ENCODE measurements at regions not wholly inside any gene's neighbourhood (a gene's known extent, or its start where the extent isn't known, plus 50 kb on each side); places are given as distances from the start of the nearest gene placed in this dataset.

GRCh38 chr12:13463189-13463588, 266.7 kb downstream of the EMP1 start:
- DNase-seq (ENCODE audit: low read depth in 2 of 2), result no peak
- no peak for TF ChIP-seq CTCF (IDR thresholded peaks at IDR 0.05; ENCODE audit: low read depth, low read length)
- no peak overlapping the region for H3K4me3 ChIP-seq (replicated peaks in 1 of 2; ENCODE audit: low read depth in 2 of 2, low read length in 2 of 2)

GRCh38 chr12:13462450-13462849, 265.9 kb downstream of the EMP1 start:
- no peak overlapping the region for H3K4me3 ChIP-seq (replicated peaks in 1 of 2; ENCODE audit: low read depth in 2 of 2, low read length in 2 of 2)
- DNase-seq (ENCODE audit: low read depth in 2 of 2), result no peak
- no peak for TF ChIP-seq CTCF (IDR thresholded peaks at IDR 0.05; ENCODE audit: low read depth, low read length)

DNA sequence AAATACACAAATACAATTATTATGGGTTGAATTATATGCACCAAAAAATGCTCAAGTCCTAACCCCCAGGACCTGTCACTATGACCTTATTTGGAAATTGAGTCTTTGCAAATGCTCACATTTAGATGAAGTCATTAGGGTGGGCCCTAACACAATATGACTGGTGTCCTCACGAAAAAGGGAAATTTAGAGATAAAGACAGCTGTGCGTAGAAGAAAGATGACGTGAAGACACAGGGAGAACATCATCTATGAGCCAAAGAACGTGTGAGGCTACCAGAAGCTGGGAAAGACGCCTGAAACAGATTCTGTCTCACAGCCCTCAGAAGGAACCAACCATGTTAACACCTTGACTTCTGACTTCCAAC, 259.2 kb downstream of the EMP1 start:
- no peak for TF ChIP-seq CTCF (IDR thresholded peaks at IDR 0.05; ENCODE audit: low read depth, low read length)
- no peak for DNase-seq (ENCODE audit: low read depth in 2 of 2)
- H3K4me3 ChIP-seq (replicated peaks in 1 of 2; ENCODE audit: low read depth in 2 of 2, low read length in 2 of 2), result no peak overlapping the region

DNA sequence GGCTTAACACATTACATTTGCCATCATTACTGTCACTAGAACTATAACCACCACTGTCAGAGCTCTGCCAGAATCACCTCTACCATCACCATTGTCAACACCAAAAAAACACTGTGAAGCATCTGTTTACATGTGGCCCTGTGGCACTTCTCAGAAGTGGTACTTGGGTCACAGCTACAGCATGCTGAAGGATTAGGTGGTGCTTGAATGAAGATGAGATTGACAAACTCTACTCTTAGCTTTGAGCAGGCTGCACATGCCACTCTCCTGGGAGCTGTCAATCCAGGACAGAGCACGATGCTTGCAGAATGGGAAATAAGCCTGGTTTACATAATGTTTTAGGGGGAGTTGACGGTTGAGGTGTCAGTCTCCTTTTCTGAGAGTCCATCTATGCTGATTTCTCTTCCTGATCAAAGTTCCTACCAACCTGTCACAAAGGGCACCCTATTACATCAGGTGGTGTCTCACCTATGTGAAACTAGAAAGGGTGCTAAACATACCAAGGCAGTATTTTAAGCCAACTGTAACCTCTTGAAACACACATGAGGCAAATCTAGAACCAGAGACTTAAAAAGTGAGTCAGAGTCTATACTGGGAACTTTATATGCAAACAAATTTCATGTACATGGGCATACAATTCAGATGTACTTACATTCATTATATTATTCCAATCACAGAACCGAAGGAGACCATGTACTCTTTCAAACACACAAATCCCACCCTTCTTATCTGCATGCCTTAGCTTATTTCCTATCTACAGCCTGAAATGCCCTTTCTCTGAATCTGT, 258.7 kb downstream of the EMP1 start:
- no peak for TF ChIP-seq CTCF (IDR thresholded peaks at IDR 0.05; ENCODE audit: low read depth, low read length)
- no peak overlapping the region for H3K4me3 ChIP-seq (replicated peaks in 1 of 2; ENCODE audit: low read depth in 2 of 2, low read length in 2 of 2)
- DNase-seq (ENCODE audit: low read depth in 2 of 2), result no peak

DNA sequence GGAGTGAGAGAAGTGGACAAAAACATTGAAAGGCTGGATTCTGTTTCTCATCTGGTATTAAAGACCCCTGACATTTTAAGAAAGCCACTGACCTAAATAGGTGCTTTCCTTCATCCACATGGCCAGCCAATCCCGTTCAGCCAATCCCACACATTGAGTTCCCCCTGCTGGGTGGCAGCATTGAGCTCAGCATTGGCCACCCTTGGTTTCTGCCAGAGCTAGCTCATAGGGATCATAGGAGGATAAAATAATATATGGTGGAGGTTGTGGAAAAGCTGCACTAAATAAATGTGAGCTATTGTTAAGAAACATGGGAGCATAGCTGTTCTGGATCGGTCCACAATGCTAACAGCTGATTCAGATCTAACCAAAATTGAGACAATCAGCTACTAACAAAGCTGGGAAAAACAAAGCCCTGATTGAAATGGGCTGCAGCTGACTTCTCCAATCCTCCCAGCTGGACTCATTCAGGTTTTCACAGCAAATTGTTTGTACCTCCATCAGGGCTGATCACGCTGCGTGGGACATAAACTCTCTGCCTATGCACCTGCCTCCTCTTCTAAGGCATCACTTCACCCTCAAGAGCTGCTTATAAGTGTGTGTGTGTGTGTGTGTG, 256.5 kb downstream of the EMP1 start:
- no peak for DNase-seq (ENCODE audit: low read depth in 2 of 2)
- H3K4me3 ChIP-seq (replicated peaks in 1 of 2; ENCODE audit: low read depth in 2 of 2, low read length in 2 of 2), result no peak overlapping the region
- TF ChIP-seq CTCF (IDR thresholded peaks at IDR 0.05; ENCODE audit: low read depth, low read length), result no peak

DNA sequence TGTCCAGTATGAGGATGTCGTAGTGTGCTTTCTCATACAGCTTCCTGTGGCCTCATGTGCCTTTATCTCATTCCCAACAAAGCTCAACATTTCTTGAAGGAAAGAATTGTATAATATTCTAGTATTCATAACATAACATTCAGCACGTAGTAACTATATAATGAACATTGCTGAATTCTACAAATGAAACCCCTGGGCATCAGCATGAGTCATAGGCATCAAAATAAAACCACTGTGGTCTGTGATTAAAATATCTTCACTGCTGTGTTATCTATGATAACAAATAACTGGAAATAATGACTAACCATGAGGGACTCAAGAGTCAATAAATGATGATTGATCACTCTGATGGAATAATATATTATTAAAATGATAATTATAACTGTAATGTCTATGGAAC, 255.2 kb downstream of the EMP1 start:
- no peak overlapping the region for H3K4me3 ChIP-seq (replicated peaks in 1 of 2; ENCODE audit: low read depth in 2 of 2, low read length in 2 of 2)
- no peak for TF ChIP-seq CTCF (IDR thresholded peaks at IDR 0.05; ENCODE audit: low read depth, low read length)
- DNase-seq (ENCODE audit: low read depth in 2 of 2), result no peak

Measured in cardiac fibroblast (primary cell).